ENCODE measurements at regions not wholly inside any gene's neighbourhood (a gene's known extent, or its start where the extent isn't known, plus 50 kb on each side); places are given as distances from the start of the nearest gene placed in this dataset.

DNA sequence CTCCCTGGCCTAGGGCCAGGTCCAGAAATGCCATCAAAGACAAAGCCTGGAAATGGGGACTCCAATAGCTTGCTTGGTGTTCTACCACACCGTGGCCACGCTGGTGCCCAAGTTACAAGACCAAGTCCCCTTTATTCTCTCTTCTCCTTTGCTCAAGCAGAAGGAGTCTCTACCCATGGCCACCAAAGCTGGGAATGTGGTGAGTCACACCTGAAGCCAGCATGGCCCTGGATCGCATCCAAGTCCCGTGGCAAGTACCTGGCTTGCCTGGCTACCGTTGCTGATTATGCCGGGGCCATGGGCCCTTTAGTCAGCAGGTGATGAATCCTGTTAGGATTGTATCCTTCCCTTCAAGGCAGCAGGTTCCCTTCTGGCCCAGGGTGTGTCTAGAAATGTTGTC, 260.0 kb downstream of the HAPSTR1 start:
- Histone ChIP-seq H3K27ac (ENCODE audit: low read depth, low read length) (no peak overlapping the region), H4K20me1 (ENCODE audit: control insufficient read depth, insufficient read depth, low read depth, low read length) (no peaks in the 10 kb centered on the region), H3K9me3 (ENCODE audit: control insufficient read depth, insufficient read depth, low read length) (no peaks in the 10 kb centered on the region), H3K9me2 (replicated peaks; ENCODE audit: control insufficient read depth, low read length) (no peaks in the 10 kb centered on the region), H3K4me2 (ENCODE audit: low read length) (no peak overlapping the region), H3K27me3 (ENCODE audit: control insufficient read depth, low read length) (no peaks in the 10 kb centered on the region), H3K36me3 (ENCODE audit: control insufficient read depth, low read length) (no peaks in the 10 kb centered on the region), H3K79me2 (ENCODE audit: control insufficient read depth, low read length) (no peaks in the 10 kb centered on the region), H3K4me3 (ENCODE audit: low read length) (no peak overlapping the region), H3K4me1 (ENCODE audit: control insufficient read depth, low read length) (no peaks in the 10 kb centered on the region), H3F3A (ENCODE audit: control insufficient read depth, insufficient read depth) (no peaks in the 10 kb centered on the region)
- TF ChIP-seq, protein P1, sequence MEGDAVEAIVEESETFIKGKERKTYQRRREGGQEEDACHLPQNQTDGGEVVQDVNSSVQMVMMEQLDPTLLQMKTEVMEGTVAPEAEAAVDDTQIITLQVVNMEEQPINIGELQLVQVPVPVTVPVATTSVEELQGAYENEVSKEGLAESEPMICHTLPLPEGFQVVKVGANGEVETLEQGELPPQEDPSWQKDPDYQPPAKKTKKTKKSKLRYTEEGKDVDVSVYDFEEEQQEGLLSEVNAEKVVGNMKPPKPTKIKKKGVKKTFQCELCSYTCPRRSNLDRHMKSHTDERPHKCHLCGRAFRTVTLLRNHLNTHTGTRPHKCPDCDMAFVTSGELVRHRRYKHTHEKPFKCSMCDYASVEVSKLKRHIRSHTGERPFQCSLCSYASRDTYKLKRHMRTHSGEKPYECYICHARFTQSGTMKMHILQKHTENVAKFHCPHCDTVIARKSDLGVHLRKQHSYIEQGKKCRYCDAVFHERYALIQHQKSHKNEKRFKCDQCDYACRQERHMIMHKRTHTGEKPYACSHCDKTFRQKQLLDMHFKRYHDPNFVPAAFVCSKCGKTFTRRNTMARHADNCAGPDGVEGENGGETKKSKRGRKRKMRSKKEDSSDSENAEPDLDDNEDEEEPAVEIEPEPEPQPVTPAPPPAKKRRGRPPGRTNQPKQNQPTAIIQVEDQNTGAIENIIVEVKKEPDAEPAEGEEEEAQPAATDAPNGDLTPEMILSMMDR (IDR thresholded peaks at IDR 0.05; ENCODE audit: low read depth, low read length, poor library complexity, severe bottlenecking), result no peak
- no peak for TF ChIP-seq EZH2phosphoT487 (IDR thresholded peaks at IDR 0.05; ENCODE audit: borderline replicate concordance, low read length)

DNA sequence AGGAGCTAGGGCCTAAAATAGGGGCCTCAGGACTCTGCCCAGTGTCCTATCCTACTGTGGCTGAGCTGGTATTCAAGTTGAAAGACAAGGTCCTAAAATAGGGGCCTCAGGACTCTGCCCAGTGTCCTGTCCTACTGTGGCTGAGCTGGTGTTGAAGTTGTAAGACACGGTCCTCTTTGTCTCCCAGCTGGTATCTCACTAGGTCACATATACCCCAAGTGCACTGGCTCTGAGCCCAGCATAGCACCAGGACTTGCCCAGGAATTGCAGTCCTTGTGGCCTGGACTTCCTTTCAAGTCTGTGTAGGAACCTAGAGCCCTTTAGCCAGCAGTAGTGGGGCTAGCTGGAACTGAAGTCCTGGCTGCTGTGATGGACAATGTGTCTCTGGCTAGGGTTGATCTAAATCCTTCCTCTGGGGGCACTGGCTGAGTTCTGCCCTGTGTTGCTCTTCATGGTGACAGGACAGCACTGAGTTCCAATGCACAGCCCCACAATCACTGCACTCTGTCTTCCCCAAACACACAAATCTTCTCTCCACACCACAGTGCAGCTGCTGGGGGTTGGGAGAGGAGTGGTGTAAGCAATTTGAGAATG, 260.5 kb downstream of the HAPSTR1 start:
- Histone ChIP-seq H3K4me1 (ENCODE audit: control insufficient read depth, low read length) (no peaks in the 10 kb centered on the region), H3K4me2 (ENCODE audit: low read length) (no peak overlapping the region), H3F3A (ENCODE audit: control insufficient read depth, insufficient read depth) (no peaks in the 10 kb centered on the region), H3K4me3 (ENCODE audit: low read length) (no peak overlapping the region), H4K20me1 (ENCODE audit: control insufficient read depth, insufficient read depth, low read depth, low read length) (no peaks in the 10 kb centered on the region), H3K27me3 (ENCODE audit: control insufficient read depth, low read length) (no peaks in the 10 kb centered on the region), H3K9me2 (replicated peaks; ENCODE audit: control insufficient read depth, low read length) (no peaks in the 10 kb centered on the region), H3K79me2 (ENCODE audit: control insufficient read depth, low read length) (no peaks in the 10 kb centered on the region), H3K36me3 (ENCODE audit: control insufficient read depth, low read length) (no peaks in the 10 kb centered on the region), H3K9me3 (ENCODE audit: control insufficient read depth, insufficient read depth, low read length) (no peaks in the 10 kb centered on the region), H3K27ac (ENCODE audit: low read depth, low read length) (no peak overlapping the region)
- TF ChIP-seq, protein P1 (IDR thresholded peaks at IDR 0.05; ENCODE audit: low read depth, low read length, poor library complexity, severe bottlenecking), result no peak

DNA sequence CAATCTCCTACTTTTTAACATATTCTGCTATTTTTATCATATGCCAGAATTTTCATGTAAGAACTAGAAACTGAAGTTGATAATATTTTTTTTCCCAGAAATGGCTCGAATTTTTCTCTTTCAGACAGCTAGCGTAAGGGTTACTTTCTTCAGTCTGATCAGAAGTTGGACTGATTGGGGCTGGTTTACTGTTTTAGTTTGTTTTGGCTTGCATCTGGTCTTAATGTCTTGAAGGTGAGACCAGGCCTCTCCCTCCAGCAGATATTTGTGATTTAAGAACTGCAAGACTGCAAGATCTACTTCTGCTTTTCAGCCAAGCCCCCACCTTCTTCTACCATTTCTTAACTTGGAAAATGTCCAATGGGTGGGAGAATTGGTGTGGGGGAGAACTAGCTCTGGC, 266.4 kb downstream of the HAPSTR1 start:
- Histone ChIP-seq H3K4me1 (ENCODE audit: control insufficient read depth, low read length) (no peaks in the 10 kb centered on the region), H3K27me3 (ENCODE audit: control insufficient read depth, low read length) (no peaks in the 10 kb centered on the region), H3K27ac (ENCODE audit: low read depth, low read length) (no peak overlapping the region), H3K4me2 (ENCODE audit: low read length) (no peak overlapping the region), H3F3A (ENCODE audit: control insufficient read depth, insufficient read depth) (no peaks in the 10 kb centered on the region), H4K20me1 (ENCODE audit: control insufficient read depth, insufficient read depth, low read depth, low read length) (no peaks in the 10 kb centered on the region), H3K9me2 (replicated peaks; ENCODE audit: control insufficient read depth, low read length) (no peaks in the 10 kb centered on the region), H3K36me3 (ENCODE audit: control insufficient read depth, low read length) (no peaks in the 10 kb centered on the region), H3K79me2 (ENCODE audit: control insufficient read depth, low read length) (no peaks in the 10 kb centered on the region), H3K4me3 (ENCODE audit: low read length) (no peak overlapping the region), H3K9me3 (ENCODE audit: control insufficient read depth, insufficient read depth, low read length) (no peaks in the 10 kb centered on the region)
- TF ChIP-seq, protein P1 (IDR thresholded peaks at IDR 0.05; ENCODE audit: low read depth, low read length, poor library complexity, severe bottlenecking), result no peak
- no peak for TF ChIP-seq EZH2phosphoT487 (IDR thresholded peaks at IDR 0.05; ENCODE audit: borderline replicate concordance, low read length)

Measured in DOHH2 (cell line).